LNCaP clone FGC (cell line): ENCODE measurements at regions not wholly inside any gene's neighbourhood (a gene's known extent, or its start where the extent isn't known, plus 50 kb on each side); places are given as distances from the start of the nearest gene placed in this dataset.
A peak's percentile ranks its signal among the peaks of the same experiment; 100 is the strongest.

Experiments used
- DNase-seq: peaks from one replicate; pipeline ENCODE4 v3.0.0-alpha.2; 2011; ENCODE audit warnings: low read depth
- H3K4me3 ChIP-seq: 2 replicates; pipeline ENCODE4 v1.5.1; 2011; ENCODE audit warnings: mild to moderate bottlenecking, low read depth, low read length, control low read depth
- TF ChIP-seq, protein P1 (sequence below): IDR thresholded peaks from 2 replicates; pipeline ENCODE4 v1.5.1; 2012; ENCODE audit warnings: mild to moderate bottlenecking; ENCODE audit not compliant: control insufficient read depth, insufficient read depth; ENCODE audit errors: extremely low read depth

DNA sequence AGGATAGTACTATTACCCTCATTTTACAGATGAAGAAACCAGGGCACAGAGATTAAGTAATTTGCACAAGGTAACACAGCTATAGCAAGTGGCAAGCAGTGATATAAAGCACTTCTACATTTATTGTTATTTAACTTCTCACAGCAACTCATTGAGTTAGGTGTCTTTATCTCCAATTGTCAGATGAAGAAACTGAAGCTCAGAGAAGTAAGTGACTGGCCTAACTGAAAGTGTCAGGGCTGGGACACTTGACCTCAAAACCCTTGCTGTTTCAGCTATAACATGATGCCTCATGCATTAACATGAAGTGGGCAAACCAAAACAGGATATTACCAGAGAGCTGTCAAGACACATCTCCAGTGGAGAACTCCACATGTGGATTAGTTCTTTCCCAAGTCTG lies 65.8 kb upstream of the LEKR1 start:
- DNase-seq: no peak
- no peak overlapping the region for H3K4me3 ChIP-seq
- TF ChIP-seq, protein P1, sequence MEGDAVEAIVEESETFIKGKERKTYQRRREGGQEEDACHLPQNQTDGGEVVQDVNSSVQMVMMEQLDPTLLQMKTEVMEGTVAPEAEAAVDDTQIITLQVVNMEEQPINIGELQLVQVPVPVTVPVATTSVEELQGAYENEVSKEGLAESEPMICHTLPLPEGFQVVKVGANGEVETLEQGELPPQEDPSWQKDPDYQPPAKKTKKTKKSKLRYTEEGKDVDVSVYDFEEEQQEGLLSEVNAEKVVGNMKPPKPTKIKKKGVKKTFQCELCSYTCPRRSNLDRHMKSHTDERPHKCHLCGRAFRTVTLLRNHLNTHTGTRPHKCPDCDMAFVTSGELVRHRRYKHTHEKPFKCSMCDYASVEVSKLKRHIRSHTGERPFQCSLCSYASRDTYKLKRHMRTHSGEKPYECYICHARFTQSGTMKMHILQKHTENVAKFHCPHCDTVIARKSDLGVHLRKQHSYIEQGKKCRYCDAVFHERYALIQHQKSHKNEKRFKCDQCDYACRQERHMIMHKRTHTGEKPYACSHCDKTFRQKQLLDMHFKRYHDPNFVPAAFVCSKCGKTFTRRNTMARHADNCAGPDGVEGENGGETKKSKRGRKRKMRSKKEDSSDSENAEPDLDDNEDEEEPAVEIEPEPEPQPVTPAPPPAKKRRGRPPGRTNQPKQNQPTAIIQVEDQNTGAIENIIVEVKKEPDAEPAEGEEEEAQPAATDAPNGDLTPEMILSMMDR: no peak

DNA sequence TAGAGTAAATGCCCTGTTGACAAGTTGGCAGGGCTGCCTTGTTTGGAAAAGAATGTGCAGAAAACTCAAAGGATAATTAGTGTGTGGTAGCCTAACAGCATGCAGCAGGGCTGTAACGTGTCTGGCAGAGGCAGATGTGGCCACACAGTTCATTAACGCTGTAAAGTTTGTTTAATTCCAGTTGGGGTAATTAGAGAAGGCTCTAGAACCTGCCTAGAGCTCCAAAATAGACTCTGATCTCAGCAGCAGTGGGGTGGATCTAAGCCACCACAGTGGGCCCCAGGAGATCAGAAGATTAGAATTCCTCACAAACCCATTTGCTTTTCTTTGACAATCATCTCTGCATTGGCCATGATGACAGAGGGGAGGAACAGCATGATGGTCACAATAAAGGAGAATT lies 65.1 kb upstream of the LEKR1 start:
- no peak overlapping the region for H3K4me3 ChIP-seq
- DNase-seq: no peak
- TF ChIP-seq, protein P1: no peak

DNA sequence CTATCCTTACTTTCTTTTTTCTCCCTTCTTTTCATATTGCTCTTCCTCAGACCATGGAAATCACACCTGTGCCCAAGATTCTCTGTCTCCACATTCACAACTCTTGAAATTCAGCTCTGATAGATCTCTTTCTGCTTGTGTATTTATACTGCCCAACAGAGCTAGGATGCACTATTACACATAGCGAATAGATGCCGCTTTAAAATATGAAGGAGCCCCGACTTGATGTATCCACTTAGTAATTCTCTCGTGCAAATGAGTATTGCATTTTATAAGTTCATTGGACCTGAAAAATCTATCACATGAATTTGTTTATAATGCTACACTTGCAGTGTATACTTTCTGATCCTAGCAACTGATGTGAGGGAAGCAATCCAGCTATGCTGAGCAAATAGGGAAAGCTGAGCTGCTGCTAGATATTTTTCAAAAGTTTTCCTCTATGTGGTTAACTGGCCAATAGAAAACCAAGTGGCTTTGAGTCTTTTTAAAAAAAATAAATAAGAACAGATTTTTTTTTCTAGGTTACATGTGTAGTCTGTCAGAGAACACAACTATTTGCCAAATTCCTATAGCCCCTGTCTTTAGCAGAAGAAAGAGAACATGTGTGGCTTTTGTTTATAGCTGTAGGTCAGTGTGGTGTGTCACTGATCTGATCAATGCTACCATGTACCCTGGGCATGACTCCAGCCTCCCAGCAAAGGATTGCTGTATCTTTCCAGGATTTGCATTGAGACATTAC lies 64.3 kb upstream of the LEKR1 start:
- DNase-seq: no peak
- TF ChIP-seq, protein P1: no peak
- no peak overlapping the region for H3K4me3 ChIP-seq

DNA sequence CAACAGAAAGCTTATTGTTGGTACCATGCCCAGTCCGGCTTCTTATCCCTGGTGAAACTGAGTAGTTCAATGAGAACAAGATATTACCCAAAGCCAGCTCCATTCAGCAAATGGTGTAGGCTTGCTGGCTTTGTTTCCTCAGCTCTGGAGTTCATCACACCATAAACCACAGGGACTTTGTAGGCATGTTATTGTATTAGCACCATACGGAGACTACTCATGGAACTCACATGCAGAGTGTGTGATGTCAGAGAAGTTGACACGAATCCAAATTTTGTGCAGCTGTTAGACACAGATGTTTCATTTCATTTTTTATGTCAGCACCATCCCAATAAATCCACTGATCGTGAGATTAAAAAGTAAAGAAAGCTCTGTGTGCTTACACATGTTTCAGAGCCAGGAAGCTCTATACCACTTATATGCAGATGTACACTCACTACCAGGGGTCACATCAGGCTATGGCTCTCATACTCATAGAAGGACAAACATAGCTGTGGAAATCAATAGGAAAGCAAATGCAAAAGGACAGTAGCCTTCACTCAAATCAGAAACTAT lies 63.4 kb upstream of the LEKR1 start:
- DNase-seq: peak; percentile 10
- TF ChIP-seq, protein P1: no peak

DNA sequence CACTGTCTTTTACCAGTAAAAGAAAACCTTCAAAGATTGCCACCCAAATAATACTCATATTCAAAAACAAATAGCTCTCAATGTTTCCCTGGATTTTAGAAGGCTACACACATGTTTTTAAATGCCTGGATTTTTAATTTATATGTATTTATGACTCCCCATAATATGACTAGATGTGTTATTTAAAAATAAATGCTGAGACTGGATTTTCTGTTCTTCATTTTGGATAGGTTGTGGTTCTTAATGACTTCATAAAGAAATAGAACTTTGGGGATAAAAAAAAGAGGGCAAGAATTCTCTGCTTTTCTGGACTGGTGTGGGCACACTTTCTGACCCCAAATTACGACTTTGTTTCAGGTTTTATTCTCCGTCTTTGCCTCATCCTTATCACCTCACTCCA lies 62.8 kb upstream of the LEKR1 start:
- no peak for DNase-seq
- TF ChIP-seq, protein P1: no peak
- H3K4me3 ChIP-seq: no peak overlapping the region

More for the DNA sequence above, 63.4 kb upstream of the LEKR1 start:
- no peak overlapping the region for H3K4me3 ChIP-seq

DNA sequence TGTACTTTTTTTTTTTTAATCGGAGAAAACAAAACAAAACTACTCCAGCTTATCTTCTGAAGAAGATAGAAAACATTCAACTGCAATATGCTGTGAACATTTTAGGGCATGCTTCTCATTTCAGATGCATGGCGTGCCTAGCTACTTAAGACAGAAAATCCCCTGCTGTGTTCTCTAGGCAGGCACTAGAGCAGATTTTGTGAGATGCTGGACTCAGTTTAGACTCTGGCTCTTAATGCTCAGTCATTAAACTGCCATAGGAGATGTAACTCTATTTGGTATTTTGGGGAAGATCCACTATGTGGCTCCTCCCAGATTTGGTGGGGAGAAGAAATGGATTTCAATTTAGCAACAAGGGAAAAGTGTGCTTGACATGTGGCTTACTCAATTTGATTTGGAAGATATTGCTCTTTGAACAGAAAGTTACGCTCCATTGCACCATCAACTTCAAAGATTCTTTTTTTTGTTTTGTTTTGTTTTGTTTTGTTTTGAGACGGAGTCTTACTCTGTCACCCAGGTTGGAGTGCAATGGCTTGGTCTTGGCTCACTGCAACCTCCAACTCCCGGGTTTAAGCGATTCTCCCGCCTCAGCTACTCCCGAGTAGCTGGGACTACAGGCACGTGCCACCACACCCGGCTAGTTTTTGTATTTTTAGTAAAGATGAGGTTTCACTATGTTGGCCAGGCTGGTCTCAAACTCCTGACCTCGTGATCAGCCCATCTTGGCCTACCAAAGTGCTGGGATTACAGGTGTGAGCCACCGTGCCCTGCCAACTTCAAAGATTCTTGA lies 62.0 kb upstream of the LEKR1 start:
- no peak for DNase-seq
- H3K4me3 ChIP-seq: no peak overlapping the region
- TF ChIP-seq, protein P1: no peak
